DMS 273 (cell line): ENCODE measurements at regions not wholly inside any gene's neighbourhood (a gene's known extent, or its start where the extent isn't known, plus 50 kb on each side); places are given as distances from the start of the nearest gene placed in this dataset.
A peak's percentile ranks its signal among the peaks of the same experiment; 100 is the strongest.

Source experiments
- DNase-seq: peaks from one replicate; lab custom pipeline; 2025; ENCODE audit not compliant: unreplicated experiment; lab: John Stamatoyannopoulos, UW

- DNase-seq, result no peak
Observed at GRCh38 chr6:747028-747427, 54.1 kb upstream of the EXOC2 start.

GRCh38 chr6:744666-745353, 51.9 kb upstream of the EXOC2 start:
- DNase-seq, result no peak

- peak; percentile 30 for DNase-seq
Observed at GRCh38 chr6:743320-744096, 50.6 kb upstream of the EXOC2 start.
